Astrocyte (in vitro differentiated cells and primary cell): ENCODE measurements at regions not wholly inside any gene's neighbourhood (a gene's known extent, or its start where the extent isn't known, plus 50 kb on each side); places are given as distances from the start of the nearest gene placed in this dataset.
"Not testable (repeated sequence)": the region's sequence is repeated elsewhere in the genome, so short reads cannot be mapped to it uniquely, and the experiment has no call there.

Experiments
- DNase-seq: peaks from one replicate; pipeline ENCODE4 v3.0.0-alpha.2; 2010; ENCODE audit warnings: low read depth
- FAIRE-seq: peaks from 2 replicates; lab custom pipeline; 2011; peaks lifted over from hg19 to GRCh38; lab: Jason Lieb, UNC
- H2AFZ ChIP-seq: 2 replicates; pipeline ENCODE4 v1.6.0; 2012; ENCODE audit warnings: low read depth, low read length, inconsistent platforms
- H3K27ac ChIP-seq: 2 replicates; pipeline ENCODE4 v1.5.1; 2011; ENCODE audit warnings: low read depth, low read length, inconsistent platforms
- H3K27me3 ChIP-seq: 2 replicates; pipeline ENCODE4 v1.6.0; 2011; ENCODE audit warnings: low read length, inconsistent platforms; ENCODE audit not compliant: insufficient read depth
- H3K36me3 ChIP-seq: 2 replicates; pipeline ENCODE4 v1.5.1; 2011; ENCODE audit warnings: low read length, inconsistent platforms; ENCODE audit not compliant: insufficient read depth
- H3K4me1 ChIP-seq: 2 replicates; pipeline ENCODE4 v1.5.1; 2011; ENCODE audit warnings: low read length, inconsistent platforms; ENCODE audit not compliant: insufficient read depth
- H3K4me2 ChIP-seq: 2 replicates; pipeline ENCODE4 v1.6.0; 2012; ENCODE audit warnings: low read length, inconsistent platforms
- H3K4me3 ChIP-seq: 2 replicates; pipeline ENCODE4 v1.5.1; 2011; ENCODE audit warnings: low read depth, mild to moderate bottlenecking, low read length, inconsistent platforms; ENCODE audit not compliant: insufficient read depth
- H3K79me2 ChIP-seq: 2 replicates; pipeline ENCODE4 v1.6.0; 2012; ENCODE audit warnings: mild to moderate bottlenecking, low read length, inconsistent platforms; ENCODE audit not compliant: insufficient read depth
- H3K9ac ChIP-seq: 2 replicates; pipeline ENCODE4 v1.6.0; 2012; ENCODE audit warnings: mild to moderate bottlenecking, low read length, inconsistent platforms
- H3K9me3 ChIP-seq: 2 replicates; pipeline ENCODE4 v1.5.1; 2012; ENCODE audit warnings: low read depth, mild to moderate bottlenecking, low read length, inconsistent platforms; ENCODE audit not compliant: insufficient read depth
- H4K20me1 ChIP-seq: 2 replicates; pipeline ENCODE4 v1.6.0; 2012; ENCODE audit warnings: low read length, inconsistent platforms; ENCODE audit not compliant: insufficient read depth
- H3K27ac Mint-ChIP-seq: one replicate; pipeline ENCODE4 v1.8.0; 2021; ENCODE audit warnings: mild to moderate bottlenecking, mixed read lengths; ENCODE audit not compliant: unreplicated experiment
- H3K27me3 Mint-ChIP-seq: one replicate; pipeline ENCODE4 v1.8.0; 2021; ENCODE audit warnings: low read depth, mixed read lengths; ENCODE audit not compliant: unreplicated experiment
- H3K36me3 Mint-ChIP-seq: one replicate; pipeline ENCODE4 v1.8.0; 2021; ENCODE audit warnings: low read depth, mixed read lengths; ENCODE audit not compliant: unreplicated experiment
- H3K4me1 Mint-ChIP-seq: one replicate; pipeline ENCODE4 v1.8.0; 2021; ENCODE audit warnings: low read depth, mixed read lengths; ENCODE audit not compliant: unreplicated experiment
- H3K4me3 Mint-ChIP-seq: one replicate; pipeline ENCODE4 v1.8.0; 2021; ENCODE audit warnings: mild to moderate bottlenecking, moderate library complexity, mixed read lengths; ENCODE audit not compliant: unreplicated experiment
- H3K9me3 Mint-ChIP-seq: one replicate; pipeline ENCODE4 v1.8.0; 2021; ENCODE audit warnings: mild to moderate bottlenecking, mixed read lengths; ENCODE audit not compliant: unreplicated experiment
- EZH2 ChIP-seq: IDR thresholded peaks from 2 replicates; pipeline ENCODE4 v1.6.1; 2012; ENCODE audit warnings: mild to moderate bottlenecking, low read length, inconsistent platforms; ENCODE audit not compliant: insufficient read depth
- TF ChIP-seq, protein P1 (sequence below): IDR thresholded peaks from 2 replicates; pipeline ENCODE4 v1.5.1; 2011; ENCODE audit warnings: low read depth, mild to moderate bottlenecking, inconsistent platforms, low read length, moderate library complexity; ENCODE audit not compliant: insufficient read depth

DNA sequence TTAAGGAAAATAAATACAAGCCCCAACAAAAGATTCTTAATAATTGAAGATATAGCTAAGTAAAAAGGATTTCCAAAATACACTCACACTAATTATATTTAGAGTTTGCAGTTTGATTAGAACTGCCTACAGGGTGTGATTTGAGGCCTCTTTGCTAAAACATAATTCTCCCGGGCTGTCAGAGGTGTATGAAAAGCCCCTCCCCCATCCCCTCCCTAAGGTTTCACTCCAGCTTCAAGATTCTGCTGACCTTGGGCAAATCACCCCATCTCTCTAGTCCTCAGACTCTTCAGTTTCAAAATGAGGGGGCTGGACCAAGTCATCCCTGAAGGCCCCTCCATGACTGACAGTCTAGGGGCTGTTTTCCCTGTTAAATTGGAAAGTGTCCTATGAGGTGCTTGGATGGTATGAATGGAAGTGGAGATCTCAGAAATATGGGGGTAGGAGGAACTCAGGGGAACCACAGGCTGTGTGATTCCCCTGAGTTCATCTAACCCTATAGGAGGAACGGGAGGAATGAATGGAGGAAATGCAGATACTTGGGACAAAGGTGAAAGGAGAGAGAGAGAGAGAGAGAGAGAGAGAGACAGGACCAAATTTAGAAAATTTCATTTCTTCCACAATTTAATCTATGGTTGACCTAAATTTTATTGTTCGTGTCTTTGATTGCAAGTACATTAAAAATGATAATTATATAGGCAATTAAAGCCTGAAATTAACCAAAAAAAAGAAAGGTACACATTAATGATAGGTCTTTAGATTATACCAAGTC is 107.5 kb downstream of the SPP2 start:
- H3K27ac ChIP-seq, result no peak overlapping the region
- no peak overlapping the region for H3K9ac ChIP-seq
- peaks cover 4% of the 10 kb centered on the region for H3K4me1 ChIP-seq
- no peaks in the 10 kb centered on the region for H3K27me3 Mint-ChIP-seq
- no peak for DNase-seq
- no peaks in the 10 kb centered on the region for H3K79me2 ChIP-seq
- no peak overlapping the region for H2AFZ ChIP-seq
- H3K4me3 ChIP-seq, result no peak overlapping the region
- FAIRE-seq, result no peak
- H3K27me3 ChIP-seq, result no peaks in the 10 kb centered on the region
- H3K4me3 Mint-ChIP-seq, result no peak overlapping the region
- TF ChIP-seq, protein P1, sequence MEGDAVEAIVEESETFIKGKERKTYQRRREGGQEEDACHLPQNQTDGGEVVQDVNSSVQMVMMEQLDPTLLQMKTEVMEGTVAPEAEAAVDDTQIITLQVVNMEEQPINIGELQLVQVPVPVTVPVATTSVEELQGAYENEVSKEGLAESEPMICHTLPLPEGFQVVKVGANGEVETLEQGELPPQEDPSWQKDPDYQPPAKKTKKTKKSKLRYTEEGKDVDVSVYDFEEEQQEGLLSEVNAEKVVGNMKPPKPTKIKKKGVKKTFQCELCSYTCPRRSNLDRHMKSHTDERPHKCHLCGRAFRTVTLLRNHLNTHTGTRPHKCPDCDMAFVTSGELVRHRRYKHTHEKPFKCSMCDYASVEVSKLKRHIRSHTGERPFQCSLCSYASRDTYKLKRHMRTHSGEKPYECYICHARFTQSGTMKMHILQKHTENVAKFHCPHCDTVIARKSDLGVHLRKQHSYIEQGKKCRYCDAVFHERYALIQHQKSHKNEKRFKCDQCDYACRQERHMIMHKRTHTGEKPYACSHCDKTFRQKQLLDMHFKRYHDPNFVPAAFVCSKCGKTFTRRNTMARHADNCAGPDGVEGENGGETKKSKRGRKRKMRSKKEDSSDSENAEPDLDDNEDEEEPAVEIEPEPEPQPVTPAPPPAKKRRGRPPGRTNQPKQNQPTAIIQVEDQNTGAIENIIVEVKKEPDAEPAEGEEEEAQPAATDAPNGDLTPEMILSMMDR, result no peak
- TF ChIP-seq EZH2, result no peak
- no peaks in the 10 kb centered on the region for H3K36me3 Mint-ChIP-seq
- H3K27ac Mint-ChIP-seq, result no peak overlapping the region
- no peaks in the 10 kb centered on the region for H4K20me1 ChIP-seq
- peaks cover 2% of the 10 kb centered on the region for H3K9me3 Mint-ChIP-seq
- H3K4me1 Mint-ChIP-seq, result peaks cover 8% of the 10 kb centered on the region
- H3K9me3 ChIP-seq, result no peaks in the 10 kb centered on the region
- no peak overlapping the region for H3K4me2 ChIP-seq
- H3K36me3 ChIP-seq, result no peaks in the 10 kb centered on the region

GRCh38 chr2:234156326-234156725 is 105.8 kb downstream of the SPP2 start:
- Histone ChIP-seq H3K79me2 (no peaks in the 10 kb centered on the region), H3K27me3 (no peaks in the 10 kb centered on the region), H2AFZ (no peak overlapping the region), H3K4me1 (peaks cover 4% of the 10 kb centered on the region), H3K36me3 (no peaks in the 10 kb centered on the region), H3K4me3 (no peak overlapping the region), H3K9me3 (no peaks in the 10 kb centered on the region), H3K27ac (no peak overlapping the region), H3K4me2 (no peak overlapping the region), H4K20me1 (no peaks in the 10 kb centered on the region), H3K9ac (no peak overlapping the region)
- no peak for TF ChIP-seq EZH2
- TF ChIP-seq, protein P1, result no peak
- Mint-ChIP-seq H3K4me1 (peaks cover 2% of the 10 kb centered on the region), H3K4me3 (no peak overlapping the region), H3K36me3 (no peaks in the 10 kb centered on the region), H3K9me3 (peaks cover 6% of the 10 kb centered on the region), H3K27me3 (no peaks in the 10 kb centered on the region), H3K27ac (no peak overlapping the region)
- FAIRE-seq (no peak), DNase-seq (no peak)

GRCh38 chr2:234152835-234153234 is 102.3 kb downstream of the SPP2 start:
- not testable (repeated sequence) for FAIRE-seq, H3K4me2 ChIP-seq, H3K36me3 Mint-ChIP-seq, H3K4me3 Mint-ChIP-seq, H3K9me3 ChIP-seq, H3K9ac ChIP-seq, H3K9me3 Mint-ChIP-seq, H3K27me3 ChIP-seq, H3K4me3 ChIP-seq, H3K79me2 ChIP-seq, H4K20me1 ChIP-seq, H3K27ac Mint-ChIP-seq, H3K4me1 ChIP-seq, H2AFZ ChIP-seq, H3K27ac ChIP-seq, H3K27me3 Mint-ChIP-seq, H3K36me3 ChIP-seq, H3K4me1 Mint-ChIP-seq, DNase-seq
